ENCODE measurements at regions not wholly inside any gene's neighbourhood (a gene's known extent, or its start where the extent isn't known, plus 50 kb on each side); places are given as distances from the start of the nearest gene placed in this dataset.
"Not testable (repeated sequence)": the region's sequence is repeated elsewhere in the genome, so short reads cannot be mapped to it uniquely, and the experiment has no call there.

- Histone ChIP-seq H3K27ac (no peak overlapping the region), H3K9me3 (no peaks in the 10 kb centered on the region), H3K36me3 (no peaks in the 10 kb centered on the region), H3K27me3 (peaks cover 0 to 4% of the 10 kb centered on the region in 2 donors), H3K4me1 (no peaks in the 10 kb centered on the region), H3K4me3 (no peak overlapping the region)
- DNase-seq (ENCODE audit: low spot score in 2 of 2) = no peak
- TF ChIP-seq POLR2AphosphoS5 (IDR thresholded peaks at IDR 0.05) (no peak), POLR2A (IDR thresholded peaks at IDR 0.05) (no peak), CTCF (IDR thresholded peaks at IDR 0.05) (no peak)
- intact Hi-C loops (cut with DNase I; ENCODE audit: low total_unique reads) = no loop called here
Measured at GRCh38 chr20:57818418-57819181, 108.8 kb upstream of the PMEPA1 start.

- Histone ChIP-seq H3K4me3 (no peak overlapping the region), H3K27ac (no peak overlapping the region), H3K9me3 (no peaks in the 10 kb centered on the region), H3K27me3 (peaks cover 0 to 4% of the 10 kb centered on the region in 2 donors), H3K36me3 (no peaks in the 10 kb centered on the region), H3K4me1 (no peaks in the 10 kb centered on the region)
- TF ChIP-seq CTCF (IDR thresholded peaks at IDR 0.05) (no peak), POLR2A (IDR thresholded peaks at IDR 0.05) (no peak), POLR2AphosphoS5 (IDR thresholded peaks at IDR 0.05) (no peak)
- intact Hi-C loops (cut with DNase I; ENCODE audit: low total_unique reads) = no loop called here
- DNase-seq (ENCODE audit: low spot score in 2 of 2) = no peak
Measured at GRCh38 chr20:57815405-57815804, 105.6 kb upstream of the PMEPA1 start.

GRCh38 chr20:57814529-57814928, 104.7 kb upstream of the PMEPA1 start:
- DNase-seq (ENCODE audit: low spot score in 2 of 2) = no peak
- TF ChIP-seq POLR2AphosphoS5 (IDR thresholded peaks at IDR 0.05) = no peak
- no peaks in the 10 kb centered on the region for H3K4me1 ChIP-seq
- H3K27me3 ChIP-seq = peaks cover 0 to 4% of the 10 kb centered on the region in 2 donors
- no peaks in the 10 kb centered on the region for H3K36me3 ChIP-seq
- H3K4me3 ChIP-seq = no peak overlapping the region
- intact Hi-C loops (cut with DNase I; ENCODE audit: low total_unique reads) = no loop called here
- H3K9me3 ChIP-seq = no peaks in the 10 kb centered on the region
- no peak overlapping the region for H3K27ac ChIP-seq

- Histone ChIP-seq H3K27me3 (no peaks in the 10 kb centered on the region), H3K27ac (no peak overlapping the region), H3K4me3 (no peak overlapping the region), H3K4me1 (no peaks in the 10 kb centered on the region), H3K9me3 (no peaks in the 10 kb centered on the region), H3K36me3 (no peaks in the 10 kb centered on the region)
- TF ChIP-seq POLR2A (IDR thresholded peaks at IDR 0.05) (no peak), CTCF (IDR thresholded peaks at IDR 0.05) (no peak), POLR2AphosphoS5 (IDR thresholded peaks at IDR 0.05) (no peak)
- no peak for DNase-seq (ENCODE audit: low spot score in 2 of 2)
- intact Hi-C loops (cut with DNase I; ENCODE audit: low total_unique reads) = no loop called here
Measured at GRCh38 chr20:57813509-57814269, 103.9 kb upstream of the PMEPA1 start.

GRCh38 chr20:57812632-57813031, 102.8 kb upstream of the PMEPA1 start:
- H3K4me3 ChIP-seq; intact Hi-C loops (cut with DNase I; ENCODE audit: low total_unique reads); H3K27me3 ChIP-seq; H3K27ac ChIP-seq; H3K36me3 ChIP-seq; H3K4me1 ChIP-seq; H3K9me3 ChIP-seq; DNase-seq (ENCODE audit: low spot score in 2 of 2): not testable (repeated sequence)

- TF ChIP-seq POLR2A (IDR thresholded peaks at IDR 0.05) = no peak
- TF ChIP-seq CTCF (IDR thresholded peaks at IDR 0.05) = no peak
- TF ChIP-seq POLR2AphosphoS5 (IDR thresholded peaks at IDR 0.05) = no peak
- Histone ChIP-seq H3K9me3 (no peaks in the 10 kb centered on the region), H3K27me3 (no peaks in the 10 kb centered on the region), H3K4me1 (no peaks in the 10 kb centered on the region), H3K27ac (no peak overlapping the region), H3K36me3 (no peaks in the 10 kb centered on the region), H3K4me3 (no peak overlapping the region)
- intact Hi-C loops (cut with DNase I; ENCODE audit: low total_unique reads) = no loop called here
- DNase-seq (ENCODE audit: low spot score in 2 of 2) = peak in 1 of 2 donors; percentile 62
Measured at GRCh38 chr20:57811374-57812020, 101.7 kb upstream of the PMEPA1 start.

All from breast epithelium (tissue), 4 donors.